OCI-LY1 (cell line): ENCODE measurements at regions not wholly inside any gene's neighbourhood (a gene's known extent, or its start where the extent isn't known, plus 50 kb on each side); places are given as distances from the start of the nearest gene placed in this dataset.

Experiments used
- CTCF ChIP-seq: fragments of 200-600 bp; sonication (generic), shearing (Covaris generic); IDR thresholded peaks from 2 replicates; pipeline ENCODE4 v1.5.1; 2017; ENCODE audit warnings: mild to moderate bottlenecking, antibody characterized with exemption, low read length, moderate library complexity, mixed read lengths
- EZH2 ChIP-seq: fragments of 200-600 bp; sonication (generic), shearing (Covaris generic); IDR thresholded peaks from 2 replicates; pipeline ENCODE4 v1.8.0; 2017; ENCODE audit warnings: borderline replicate concordance, mixed run types, mild to moderate bottlenecking, antibody characterized with exemption, low read length, moderate library complexity, mixed read lengths

- TF ChIP-seq CTCF (no peak), EZH2 (no peak)
Measured at GRCh38 chr21:27017246-27017645, 50.4 kb upstream of the ADAMTS5 start.
